SHP77 treated with DMSO at 0.1 percent for 48 hours (cell line): ENCODE measurements at regions not wholly inside any gene's neighbourhood (a gene's known extent, or its start where the extent isn't known, plus 50 kb on each side); places are given as distances from the start of the nearest gene placed in this dataset.
"Not testable (repeated sequence)": the region's sequence is repeated elsewhere in the genome, so short reads cannot be mapped to it uniquely, and the experiment has no call there.

Experiments used
- DNase-seq: peaks from one replicate; lab custom pipeline; 2025; lab: John Stamatoyannopoulos, UW

DNA sequence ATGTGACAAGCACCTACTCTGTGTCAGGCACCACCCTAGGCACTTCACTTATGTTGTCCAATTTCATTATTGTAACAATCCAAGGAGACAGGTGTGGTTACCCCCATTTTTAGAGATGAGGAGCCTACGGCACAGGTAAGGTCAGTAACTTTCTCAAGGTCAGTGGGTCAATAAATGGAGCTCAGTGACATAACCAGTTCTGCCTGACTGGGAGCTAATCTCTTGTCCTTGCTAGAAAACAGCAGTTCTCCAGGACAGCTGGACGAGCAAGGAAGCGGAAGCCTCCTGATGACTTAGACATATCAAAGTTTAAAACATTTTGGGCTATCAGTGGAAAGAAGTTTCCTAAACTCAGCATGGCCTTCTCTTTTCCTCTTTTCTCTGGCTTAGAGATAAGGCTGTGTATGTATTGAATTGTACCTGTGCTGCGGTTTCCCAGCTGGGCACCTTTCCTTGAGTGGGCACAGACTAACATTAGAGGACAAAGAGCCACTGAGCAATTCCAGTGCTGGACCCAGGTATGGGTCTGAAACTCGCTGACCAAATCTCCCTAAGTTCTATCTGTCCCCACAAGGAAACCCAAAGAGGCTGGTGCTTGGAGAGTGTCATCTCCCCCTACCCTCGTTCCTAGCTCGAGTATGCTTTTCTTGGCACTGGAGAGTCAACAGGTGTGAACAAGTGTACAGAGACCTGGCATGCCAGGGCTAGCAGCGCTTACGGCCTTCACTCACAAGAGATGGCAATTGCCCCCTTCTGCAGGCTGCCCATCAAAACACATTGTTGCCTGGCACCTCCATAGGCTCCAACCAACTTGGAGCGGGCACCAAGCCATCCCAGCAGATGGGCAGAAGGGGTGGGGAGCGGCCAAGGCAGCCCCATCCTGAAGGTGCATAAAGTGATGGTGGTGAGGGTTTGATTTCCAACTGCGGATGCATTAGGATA lies 456.1 kb upstream of the PROX1 start:
- no peak for DNase-seq

DNA sequence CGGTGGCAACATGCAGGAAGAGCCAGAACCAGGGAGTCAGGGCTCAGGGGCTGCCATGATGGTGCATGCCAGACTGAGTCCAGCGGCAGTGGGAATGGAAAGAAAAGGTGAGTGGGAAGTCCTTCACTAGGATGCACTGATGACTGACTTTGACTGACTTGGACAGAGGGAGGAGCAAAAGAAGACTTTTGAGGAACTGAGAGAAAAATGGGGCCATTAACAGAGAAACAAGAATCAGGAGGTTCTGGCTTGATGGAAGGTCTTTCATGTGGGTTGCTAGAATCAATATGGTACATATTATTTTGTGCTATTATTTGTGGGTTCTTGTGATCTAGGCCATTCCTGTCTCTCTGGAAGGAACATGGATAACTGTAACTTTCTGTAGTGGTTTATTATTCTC lies 454.6 kb upstream of the PROX1 start:
- DNase-seq: no peak

DNA sequence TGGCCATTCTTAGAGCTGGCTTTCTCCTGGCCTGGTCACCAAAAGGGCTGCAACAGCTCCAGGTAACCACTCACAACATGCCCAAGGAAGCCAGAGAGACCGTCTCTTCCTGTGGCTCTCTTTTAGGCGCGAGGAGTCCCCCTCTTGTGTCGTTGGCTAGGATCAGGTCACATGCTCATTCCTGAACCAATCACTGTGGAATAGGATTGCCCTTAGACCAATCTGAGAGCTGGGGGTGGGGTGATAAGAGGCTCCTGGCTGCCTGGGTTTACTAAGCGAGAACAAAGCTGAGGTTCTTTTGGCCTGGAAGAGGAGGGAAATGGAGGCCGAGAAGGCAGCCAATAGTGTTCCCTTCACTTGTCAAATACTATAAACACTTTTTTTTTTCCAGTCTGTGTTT lies 452.1 kb upstream of the PROX1 start:
- no peak for DNase-seq

GRCh38 chr1:213538251-213538650 lies 449.5 kb upstream of the PROX1 start:
- DNase-seq: no peak

DNA sequence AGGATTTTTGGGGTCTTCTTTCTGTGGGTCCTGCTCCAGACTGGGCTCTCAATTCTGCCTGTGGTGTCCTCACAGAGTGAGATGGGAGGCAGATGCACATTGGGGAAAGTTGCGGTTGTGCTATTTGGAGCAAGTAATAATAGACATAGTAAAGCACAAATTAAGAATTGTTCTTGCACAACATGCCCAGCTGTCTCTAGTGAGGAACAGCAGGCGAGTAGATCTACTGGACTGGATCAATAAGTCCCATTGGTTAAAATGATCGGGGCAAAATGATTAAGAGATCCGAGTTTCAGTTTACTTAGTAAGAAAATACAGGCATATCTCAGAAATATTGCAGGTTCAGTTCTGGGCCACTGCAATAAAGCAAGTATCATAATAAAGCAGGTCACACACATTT lies 448.3 kb upstream of the PROX1 start:
- no peak for DNase-seq

DNA sequence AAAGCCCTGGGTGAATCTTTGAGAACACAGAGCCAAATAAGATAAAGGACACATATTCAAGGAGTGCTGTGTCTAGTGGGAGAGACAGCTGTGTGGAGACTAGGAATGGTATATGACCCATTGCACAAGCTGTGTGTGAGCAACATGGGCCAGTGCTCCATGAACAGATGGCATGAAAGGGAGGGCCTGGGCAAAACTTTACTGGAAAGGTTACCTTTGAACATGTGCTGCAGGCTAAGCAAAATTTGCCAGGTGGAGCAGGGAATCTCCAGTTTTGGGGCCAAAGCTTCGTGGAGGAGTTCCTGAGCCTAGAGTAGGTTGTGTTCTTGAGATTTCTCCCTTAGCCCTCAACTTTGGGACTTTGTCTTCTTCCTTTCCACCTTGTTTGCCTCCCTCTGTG lies 446.1 kb upstream of the PROX1 start:
- no peak for DNase-seq

DNA sequence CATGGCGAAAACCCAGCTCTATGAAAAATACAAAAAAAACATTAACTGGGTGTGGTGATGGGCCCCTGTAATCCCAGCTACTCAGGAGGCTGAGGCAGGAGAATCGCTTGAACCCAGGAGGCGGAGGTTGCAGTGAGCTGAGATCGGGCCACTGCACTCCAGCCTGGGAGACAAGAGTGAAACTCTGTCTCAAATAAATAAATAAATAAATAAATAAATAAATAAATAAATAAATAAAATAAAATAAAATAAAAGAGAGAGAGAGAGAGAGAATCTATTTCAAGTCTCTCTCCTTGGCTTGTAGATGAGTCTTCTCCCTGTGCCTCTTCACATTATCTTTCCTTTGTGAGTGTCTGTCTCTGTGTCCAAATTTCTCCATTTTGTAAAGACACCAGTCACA lies 442.6 kb upstream of the PROX1 start:
- not testable (repeated sequence) for DNase-seq

DNA sequence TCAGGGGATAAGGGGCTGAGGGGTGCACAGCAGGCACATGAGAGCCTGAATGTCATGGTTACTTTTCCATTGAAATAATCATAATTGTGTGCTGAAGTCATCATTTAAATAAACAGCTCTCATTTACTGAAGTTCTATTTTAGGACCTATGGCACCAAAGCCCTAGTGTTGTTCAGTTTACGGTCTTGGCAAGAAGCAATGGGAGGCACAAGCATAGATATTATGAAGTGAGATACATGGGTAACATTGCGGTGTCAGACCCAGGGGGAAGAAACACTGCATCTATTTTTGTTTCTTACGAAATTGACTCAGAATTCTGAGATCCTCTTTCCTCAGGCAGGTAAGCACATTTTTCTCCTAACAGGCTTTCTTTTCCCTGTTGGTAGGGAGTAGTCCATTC lies 437.8 kb upstream of the PROX1 start:
- DNase-seq: no peak

- DNase-seq: no peak
Observed at GRCh38 chr1:213550804-213551203, 437.0 kb upstream of the PROX1 start.

DNA sequence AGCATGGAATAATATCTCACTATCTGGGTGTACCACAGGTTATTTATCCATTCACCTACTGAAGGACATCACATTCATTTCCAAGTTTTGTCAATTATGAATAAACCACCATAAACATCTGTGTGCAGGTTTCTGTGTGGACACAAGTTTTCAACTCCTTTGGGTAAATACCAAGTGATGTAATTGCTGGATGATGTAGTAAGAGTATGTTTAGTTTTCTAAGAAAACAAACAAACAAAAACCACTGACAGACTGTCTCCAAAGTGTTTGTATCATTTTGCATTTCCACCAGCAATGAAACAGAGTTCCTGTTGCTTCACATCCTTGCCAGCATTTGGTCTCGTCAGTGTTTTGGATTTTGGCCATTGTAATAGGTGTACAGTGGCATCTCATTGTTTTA lies 435.7 kb upstream of the PROX1 start:
- no peak for DNase-seq

GRCh38 chr1:213560226-213560625 lies 427.5 kb upstream of the PROX1 start:
- DNase-seq: no peak

DNA sequence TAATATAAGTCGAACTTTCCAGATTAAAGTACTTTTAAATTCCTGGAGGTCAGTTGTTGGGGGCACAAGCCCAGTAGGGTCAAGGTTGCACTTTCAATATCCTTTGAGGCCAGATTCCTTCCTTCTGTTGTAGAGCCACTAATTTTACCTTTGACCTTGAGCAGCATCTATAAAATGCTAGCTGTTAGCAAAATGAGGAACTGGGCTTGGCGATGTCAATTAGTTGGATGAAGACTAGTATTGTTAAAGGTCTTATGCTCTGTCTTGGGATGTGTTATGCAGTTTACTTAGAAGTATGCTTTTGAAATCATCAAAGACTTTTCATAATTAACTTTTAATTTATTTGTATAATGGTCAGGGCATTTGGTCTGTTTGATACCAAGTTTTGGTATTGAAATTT lies 425.9 kb upstream of the PROX1 start:
- no peak for DNase-seq

- peak; percentile 61 for DNase-seq
Observed at GRCh38 chr1:213564215-213564659, 423.5 kb upstream of the PROX1 start.

GRCh38 chr1:213568929-213569815 lies 418.6 kb upstream of the PROX1 start:
- DNase-seq: peak; percentile 11

DNA sequence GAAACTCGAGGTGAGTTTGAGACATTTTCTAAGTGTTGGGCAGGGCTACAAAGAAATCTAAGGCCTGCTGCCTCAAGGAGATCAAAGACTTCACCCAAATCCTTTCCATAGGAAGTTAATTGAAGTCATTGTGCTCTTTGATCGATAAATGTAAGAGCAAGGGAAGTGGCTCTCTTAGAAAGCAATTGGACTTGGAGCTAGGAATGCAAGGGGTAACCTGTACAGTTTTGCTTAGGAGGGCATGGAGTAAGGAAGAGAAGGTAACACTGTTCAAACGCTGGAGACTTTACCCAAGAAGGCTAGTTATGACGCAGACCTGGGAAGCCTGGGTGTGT lies 418.0 kb upstream of the PROX1 start:
- DNase-seq: no peak

DNA sequence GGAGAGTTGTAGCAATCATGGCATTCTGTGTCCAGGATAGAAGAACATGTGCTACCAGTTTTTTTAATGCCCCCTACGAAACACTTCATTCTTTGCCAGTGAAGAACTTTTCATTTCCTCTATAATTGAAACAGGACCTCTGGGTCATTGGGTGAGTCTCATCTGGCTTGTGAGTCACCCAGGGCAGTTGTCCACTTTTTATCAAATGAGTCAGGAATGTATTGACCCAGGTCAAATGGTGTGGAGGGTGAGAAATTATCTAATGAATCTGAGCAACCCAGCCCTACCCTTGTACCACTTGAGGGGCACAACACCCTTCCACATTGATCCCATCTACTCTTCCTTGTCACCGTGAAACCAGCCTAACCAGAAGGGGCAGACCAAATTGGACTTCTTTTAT lies 417.3 kb upstream of the PROX1 start:
- DNase-seq: no peak

- DNase-seq: no peak
Observed at GRCh38 chr1:213571419-213571818, 416.4 kb upstream of the PROX1 start.

DNA sequence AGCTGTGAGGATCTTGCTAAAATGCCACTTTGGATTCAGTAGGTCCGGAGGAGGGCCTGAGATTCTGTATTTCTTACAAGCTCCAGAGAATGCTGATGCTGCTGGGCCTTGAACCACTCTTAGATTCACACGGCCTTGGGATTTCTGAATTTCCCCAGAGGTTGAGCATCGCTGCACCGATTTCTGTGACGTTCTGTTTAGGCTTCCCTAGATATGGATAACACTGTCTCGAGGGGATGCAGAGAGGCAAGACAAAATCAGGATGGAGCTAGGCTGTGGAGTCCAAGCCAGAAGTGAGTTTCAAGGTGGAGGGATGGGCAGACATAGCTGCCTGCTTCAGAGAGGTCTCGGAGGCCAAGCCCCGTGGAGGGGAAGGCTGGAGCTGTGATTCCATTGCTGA lies 415.9 kb upstream of the PROX1 start:
- no peak for DNase-seq

DNA sequence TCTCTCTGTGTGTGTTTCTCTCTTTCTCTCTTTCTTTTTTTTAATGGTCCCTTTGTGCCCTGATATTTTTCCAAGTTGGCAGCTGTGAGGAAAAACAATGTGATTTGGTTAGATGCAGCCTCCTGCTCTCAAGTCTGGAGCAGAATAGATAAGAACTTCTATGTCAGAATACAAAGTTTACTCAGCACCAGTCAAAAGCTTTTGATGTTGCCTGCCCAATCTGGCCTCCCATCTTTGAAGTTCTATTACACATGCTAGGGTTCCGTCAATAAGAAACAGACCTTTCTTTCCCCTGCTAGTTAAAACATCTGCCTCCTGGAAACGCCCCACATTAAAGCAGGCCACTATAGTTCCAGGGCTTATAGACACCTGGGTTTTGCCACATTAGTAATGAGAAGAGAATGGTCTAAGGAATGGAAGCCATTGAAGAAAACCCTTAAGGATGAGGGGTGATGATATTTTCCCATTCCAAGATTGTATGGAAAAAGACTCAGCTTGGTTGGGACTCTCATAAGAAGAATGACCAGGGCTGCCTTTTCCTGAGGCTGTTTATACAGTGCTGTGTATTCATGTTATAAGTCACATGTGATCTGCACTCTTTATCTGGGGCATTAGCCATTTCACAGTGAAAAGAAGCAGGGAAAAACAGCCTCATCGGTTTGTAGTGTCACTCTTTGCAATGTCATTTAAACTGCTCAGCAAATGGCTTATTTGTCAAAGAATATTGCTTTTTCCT lies 414.7 kb upstream of the PROX1 start:
- DNase-seq: no peak

DNA sequence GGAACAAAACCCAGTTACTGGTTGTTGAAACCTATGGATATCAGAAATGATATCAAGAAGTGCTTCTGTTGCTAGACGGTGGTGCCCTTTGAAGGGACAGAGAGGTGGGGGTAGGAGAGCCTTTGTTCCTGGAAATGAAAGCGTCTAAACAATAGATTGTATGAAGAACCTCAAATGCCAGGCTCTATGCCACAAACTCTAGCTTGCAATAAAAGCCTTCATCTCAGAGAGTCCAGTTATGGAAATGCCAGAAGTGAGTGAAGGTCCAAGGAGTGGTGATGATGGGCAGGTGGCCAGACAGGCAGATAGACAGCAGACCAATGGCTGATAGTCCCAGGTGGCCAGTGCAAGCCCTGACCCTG lies 414.1 kb upstream of the PROX1 start:
- no peak for DNase-seq

GRCh38 chr1:213582976-213583567 lies 404.7 kb upstream of the PROX1 start:
- no peak for DNase-seq

- no peak for DNase-seq
Observed at GRCh38 chr1:213584272-213584671, 403.5 kb upstream of the PROX1 start.
